HG02981 (cell line): ENCODE measurements at regions not wholly inside any gene's neighbourhood (a gene's known extent, or its start where the extent isn't known, plus 50 kb on each side); places are given as distances from the start of the nearest gene placed in this dataset.

ENCODE experiments used
- ATAC-seq: cut with Tn5 transposase; IDR thresholded peaks from one replicate; pipeline ENCODE4 v1.9.1; 2021; ENCODE audit warnings: mild to moderate bottlenecking, moderate library complexity; ENCODE audit not compliant: unreplicated experiment

GRCh38 chr10:36638462-36639155 lies 486.8 kb upstream of the ANKRD30A start:
- no peak for ATAC-seq

GRCh38 chr10:36636879-36637278 lies 488.5 kb upstream of the ANKRD30A start:
- no peak for ATAC-seq

GRCh38 chr10:36636285-36636839 lies 489.0 kb upstream of the ANKRD30A start:
- no peak for ATAC-seq

- no peak for ATAC-seq
These were observed 490.5 kb upstream of the ANKRD30A start for GRCh38 chr10:36634916-36635315.

- ATAC-seq: no peak
These were observed 495.1 kb upstream of the ANKRD30A start for GRCh38 chr10:36630267-36630666.

- no peak for ATAC-seq
These were observed 495.9 kb upstream of the ANKRD30A start for GRCh38 chr10:36629476-36629875.

- no peak for ATAC-seq
These were observed 500.8 kb upstream of the ANKRD30A start for GRCh38 chr10:36624551-36625100.

- ATAC-seq: no peak
These were observed 504.1 kb upstream of the ANKRD30A start for GRCh38 chr10:36621346-36621745.

GRCh38 chr10:36612436-36612835 lies 513.0 kb upstream of the ANKRD30A start:
- ATAC-seq: no peak

- no peak for ATAC-seq
These were observed 516.5 kb upstream of the ANKRD30A start for GRCh38 chr10:36608866-36609265.

GRCh38 chr10:36608251-36608650 lies 517.1 kb upstream of the ANKRD30A start:
- no peak for ATAC-seq

GRCh38 chr10:36606234-36606839 lies 519.1 kb upstream of the ANKRD30A start:
- ATAC-seq: no peak

GRCh38 chr10:36604316-36604715 lies 521.1 kb upstream of the ANKRD30A start:
- ATAC-seq: no peak

- no peak for ATAC-seq
These were observed 521.7 kb upstream of the ANKRD30A start for GRCh38 chr10:36603688-36604087.

GRCh38 chr10:36602374-36602773 lies 523.0 kb upstream of the ANKRD30A start:
- ATAC-seq: no peak

GRCh38 chr10:36597756-36598320 lies 527.6 kb upstream of the ANKRD30A start:
- ATAC-seq: no peak

- ATAC-seq: no peak
These were observed 532.4 kb upstream of the ANKRD30A start for GRCh38 chr10:36592964-36593363.

- ATAC-seq: no peak
These were observed 534.0 kb upstream of the ANKRD30A start for GRCh38 chr10:36591436-36591835.

- no peak for ATAC-seq
These were observed 541.7 kb upstream of the ANKRD30A start for GRCh38 chr10:36583690-36584089.

GRCh38 chr10:36581237-36581636 lies 544.2 kb upstream of the ANKRD30A start:
- ATAC-seq: no peak

GRCh38 chr10:36578306-36578705 lies 547.1 kb upstream of the ANKRD30A start:
- ATAC-seq: no peak

- no peak for ATAC-seq
These were observed 548.3 kb upstream of the ANKRD30A start for GRCh38 chr10:36577126-36577525.
